HEK293 (cell line): ENCODE measurements at regions not wholly inside any gene's neighbourhood (a gene's known extent, or its start where the extent isn't known, plus 50 kb on each side); places are given as distances from the start of the nearest gene placed in this dataset.

Experiments
- CTCF ChIA-PET: fragments of 350-600 bp; formaldehyde crosslinking; extraction: SDS; loops from one replicate; lab custom pipeline; 2021; ENCODE audit warnings: antibody characterized with exemption; lab: Yijun Ruan, JAX
- POLR2A ChIA-PET: fragments of 300-600 bp; formaldehyde crosslinking; extraction: SDS; loops from one replicate; lab custom pipeline; 2020; ENCODE audit warnings: antibody characterized with exemption, inconsistent platforms; lab: Yijun Ruan, JAX
- H3K27ac ChIP-seq: fragments of 200-500 bp; sonication (Bioruptor generic); 2 replicates; pipeline ENCODE4 v1.5.1; 2014; ENCODE audit warnings: low read depth, low read length, control low read depth, inconsistent platforms; ENCODE audit errors: extremely low read depth
- H3K36me3 ChIP-seq, 2 experiments: fragments of 200-500 bp in 1 of 2; sonication (Bioruptor generic) in 1 of 2; 1 replicate in 1 of 2; 2 replicates in 1 of 2; pipeline ENCODE4 v1.5.1; 2014 to 2017; ENCODE audit warnings: inconsistent platforms in 2 of 2, low read length in 2 of 2; ENCODE audit not compliant: control insufficient read depth in 2 of 2, insufficient read depth in 1 of 2
- H3K4me1 ChIP-seq: fragments of 200-500 bp; sonication (Bioruptor generic); 2 replicates; pipeline ENCODE4 v1.5.1; 2014; ENCODE audit warnings: mild to moderate bottlenecking, low read length, inconsistent platforms; ENCODE audit not compliant: control insufficient read depth, insufficient read depth
- H3K4me3 ChIP-seq: 2 replicates; pipeline ENCODE4 v1.5.1; 2011; ENCODE audit warnings: low read depth, mild to moderate bottlenecking, control low read depth, low read length, moderate library complexity
- H3K9me3 ChIP-seq: fragments of 200-500 bp; sonication (Bioruptor generic); 2 replicates; pipeline ENCODE4 v1.5.1; 2014; ENCODE audit warnings: low read depth, low read length, inconsistent platforms; ENCODE audit not compliant: control insufficient read depth, insufficient read depth
- EGR2 ChIP-seq: fragments of 450-650 bp; formaldehyde crosslinking; IDR thresholded peaks from 2 replicates; pipeline ENCODE4 v1.5.1; 2016; ENCODE audit warnings: low read depth, missing biosample characterization, missing genetic modification characterization
- HIC1 ChIP-seq: fragments of 450-650 bp; formaldehyde crosslinking; IDR thresholded peaks from 2 replicates; pipeline ENCODE4 v1.5.1; 2016; ENCODE audit warnings: missing biosample characterization, missing genetic modification characterization
- MYNN ChIP-seq: fragments of 450-650 bp; formaldehyde crosslinking; IDR thresholded peaks from 2 replicates; pipeline ENCODE4 v1.5.1; 2016; ENCODE audit warnings: missing biosample characterization, missing genetic modification characterization, borderline replicate concordance
- YY1 ChIP-seq: fragments of 450-650 bp; formaldehyde crosslinking; IDR thresholded peaks from 2 replicates; pipeline ENCODE4 v1.5.1; 2018; ENCODE audit warnings: missing biosample characterization, missing genetic modification characterization
- ZBTB26 ChIP-seq: fragments of 450-650 bp; formaldehyde crosslinking; optimal IDR thresholded peaks from 2 replicates; pipeline ENCODE3; 2016; ENCODE audit warnings: missing biosample characterization, mild to moderate bottlenecking, missing genetic modification characterization
- ZBTB44 ChIP-seq: fragments of 450-650 bp; IDR thresholded peaks from 2 replicates; pipeline ENCODE4 v1.5.1; 2018; ENCODE audit warnings: missing biosample characterization, mild to moderate bottlenecking, missing genetic modification characterization
- ZEB2 ChIP-seq: fragments of 450-650 bp; formaldehyde crosslinking; IDR thresholded peaks from 2 replicates; pipeline ENCODE4 v1.5.1; 2016; ENCODE audit warnings: missing biosample characterization, missing genetic modification characterization
- ZFP41 ChIP-seq: fragments of 450-650 bp; formaldehyde crosslinking; IDR thresholded peaks from 2 replicates; pipeline ENCODE4 v1.5.1; 2016; ENCODE audit warnings: missing biosample characterization, missing genetic modification characterization, borderline replicate concordance
- ZNF132 ChIP-seq: fragments of 450-650 bp; formaldehyde crosslinking; IDR thresholded peaks from 2 replicates; pipeline ENCODE4 v1.5.1; 2017; ENCODE audit warnings: missing biosample characterization, missing genetic modification characterization, borderline replicate concordance
- ZNF138 ChIP-seq: fragments of 450-650 bp; formaldehyde crosslinking; IDR thresholded peaks from 2 replicates; pipeline ENCODE4 v1.5.1; 2016; ENCODE audit warnings: missing biosample characterization, missing genetic modification characterization, borderline replicate concordance
- ZNF146 ChIP-seq: fragments of 450-650 bp; formaldehyde crosslinking; IDR thresholded peaks from 2 replicates; pipeline ENCODE4 v1.5.1; 2016; ENCODE audit warnings: missing biosample characterization, missing genetic modification characterization
- ZNF23 ChIP-seq: fragments of 450-650 bp; formaldehyde crosslinking; IDR thresholded peaks from 2 replicates; pipeline ENCODE4 v1.5.1; 2016; ENCODE audit warnings: missing biosample characterization, missing genetic modification characterization, borderline replicate concordance
- ZNF391 ChIP-seq: fragments of 450-650 bp; formaldehyde crosslinking; IDR thresholded peaks from 2 replicates; pipeline ENCODE4 v1.5.1; 2016; ENCODE audit warnings: low read depth, missing biosample characterization, missing genetic modification characterization, borderline replicate concordance
- ZNF423 ChIP-seq: fragments of 450-650 bp; formaldehyde crosslinking; IDR thresholded peaks from 2 replicates; pipeline ENCODE4 v1.5.1; 2016; ENCODE audit warnings: missing biosample characterization, missing genetic modification characterization
- ZNF449 ChIP-seq: fragments of 450-650 bp; formaldehyde crosslinking; IDR thresholded peaks from 2 replicates; pipeline ENCODE4 v1.5.1; 2017; ENCODE audit warnings: missing biosample characterization, mild to moderate bottlenecking, missing genetic modification characterization, moderate library complexity
- ZNF501 ChIP-seq: fragments of 450-650 bp; formaldehyde crosslinking; IDR thresholded peaks from 2 replicates; pipeline ENCODE4 v1.5.1; 2016; ENCODE audit warnings: missing biosample characterization, missing genetic modification characterization
- ZNF549 ChIP-seq: fragments of 450-650 bp; IDR thresholded peaks from 2 replicates; pipeline ENCODE4 v1.5.1; 2018; ENCODE audit warnings: missing biosample characterization, missing genetic modification characterization, mild to moderate bottlenecking, inconsistent platforms, moderate library complexity
- ZNF639 ChIP-seq: fragments of 450-650 bp; formaldehyde crosslinking; IDR thresholded peaks from 2 replicates; pipeline ENCODE4 v1.5.1; 2016; ENCODE audit warnings: missing biosample characterization, missing genetic modification characterization
- ZNF692 ChIP-seq: fragments of 450-650 bp; formaldehyde crosslinking; IDR thresholded peaks from 2 replicates; pipeline ENCODE4 v1.5.1; 2016; ENCODE audit warnings: missing biosample characterization, missing genetic modification characterization
- ZNF843 ChIP-seq: fragments of 450-650 bp; formaldehyde crosslinking; IDR thresholded peaks from 2 replicates; pipeline ENCODE4 v1.5.1; 2016; ENCODE audit warnings: missing biosample characterization, missing genetic modification characterization

- CTCF ChIA-PET, result interaction anchor here (0.6 kb wide), 1 partner anchor 166 kb away, joined by 4 read pairs; no protein-coding TSS in a partner anchor
- H3K27ac ChIP-seq, result no peak overlapping the region
- TF ChIP-seq ZFP41 (no peak), ZNF639 (no peak), ZEB2 (no peak), YY1 (no peak), ZBTB26 (no peak), ZNF132 (tag by site-specific recombination) (no peak), ZNF549 (tag by site-specific recombination) (no peak), ZNF692 (tag by site-specific recombination) (no peak), ZNF449 (tag by site-specific recombination) (no peak), EGR2 (no peak), ZNF138 (tag by site-specific recombination) (no peak), ZNF843 (tag by site-specific recombination) (no peak), ZNF423 (tag by site-specific recombination) (no peak)
- no peaks in the 10 kb centered on the region for H3K4me1 ChIP-seq
- no peaks in the 10 kb centered on the region for H3K36me3 ChIP-seq
- H3K9me3 ChIP-seq, result no peaks in the 10 kb centered on the region
- H3K4me3 ChIP-seq, result no peak overlapping the region
- POLR2A ChIA-PET, result no interaction called here
Measured at GRCh38 chr3:115246461-115247020, 99.5 kb upstream of the ZBTB20 start.

- POLR2A ChIA-PET, result no interaction called here
- H3K27ac ChIP-seq, result no peak overlapping the region
- H3K4me3 ChIP-seq, result no peak overlapping the region
- CTCF ChIA-PET, result interaction anchor here (0.7 kb wide), 1 partner anchor 409 kb away, joined by 4 read pairs; no protein-coding TSS in a partner anchor
- TF ChIP-seq ZNF23 (tag by site-specific recombination) (no peak), ZNF391 (tag by site-specific recombination) (no peak), ZNF549 (tag by site-specific recombination) (no peak), ZNF146 (tag by site-specific recombination) (no peak), HIC1 (tag by site-specific recombination) (no peak), MYNN (no peak), ZNF501 (tag by site-specific recombination) (no peak), ZBTB44 (tag by site-specific recombination) (no peak)
- H3K4me1 ChIP-seq, result no peaks in the 10 kb centered on the region
- no peaks in the 10 kb centered on the region for H3K36me3 ChIP-seq
- no peaks in the 10 kb centered on the region for H3K9me3 ChIP-seq
Measured at GRCh38 chr3:115248274-115248673, 101.2 kb upstream of the ZBTB20 start.
